Endodermal cell (in vitro differentiated cells): ENCODE measurements at regions not wholly inside any gene's neighbourhood (a gene's known extent, or its start where the extent isn't known, plus 50 kb on each side); places are given as distances from the start of the nearest gene placed in this dataset.

Source experiments
- DNase-seq: peaks from one replicate; pipeline ENCODE4 v3.0.0-alpha.2; 2017
- H3K27ac ChIP-seq: 2 replicates; pipeline ENCODE4 v1.5.1; 2013; ENCODE audit warnings: mild to moderate bottlenecking, low read depth, low read length, moderate library complexity
- H3K27me3 ChIP-seq: 2 replicates; pipeline ENCODE4 v1.6.1; 2013; ENCODE audit warnings: mild to moderate bottlenecking, low read length, moderate library complexity; ENCODE audit not compliant: insufficient read depth, control insufficient read depth, poor library complexity, severe bottlenecking
- H3K36me3 ChIP-seq: 2 replicates; pipeline ENCODE4 v1.7.0; 2013; ENCODE audit warnings: mild to moderate bottlenecking, low read length, moderate library complexity; ENCODE audit not compliant: control insufficient read depth, insufficient read depth
- H3K4me1 ChIP-seq: one replicate; pipeline ENCODE4 v1.7.0; 2013; ENCODE audit warnings: low read length; ENCODE audit not compliant: control insufficient read depth, insufficient read depth
- H3K4me3 ChIP-seq: 2 replicates; pipeline ENCODE4 v1.5.1; 2013; ENCODE audit warnings: mild to moderate bottlenecking, low read length, moderate library complexity
- H3K9ac ChIP-seq: 2 replicates; pipeline ENCODE4 v1.6.1; 2013; ENCODE audit warnings: mild to moderate bottlenecking, low read length, moderate library complexity; ENCODE audit not compliant: poor library complexity, severe bottlenecking; ENCODE audit errors: extremely low read depth
- H3K9me3 ChIP-seq: 2 replicates; pipeline ENCODE4 v1.6.1; 2013; ENCODE audit warnings: mild to moderate bottlenecking, low read length, moderate library complexity; ENCODE audit not compliant: control insufficient read depth
- H3K27ac Mint-ChIP-seq: 2 replicates; pipeline ENCODE4 v1.8.0; 2020; ENCODE audit warnings: mixed read lengths
- H3K27me3 Mint-ChIP-seq: 2 replicates; pipeline ENCODE4 v1.8.0; 2021; ENCODE audit warnings: mild to moderate bottlenecking, mixed read lengths; ENCODE audit not compliant: insufficient read depth
- H3K36me3 Mint-ChIP-seq: 2 replicates; pipeline ENCODE4 v1.8.0; 2020; ENCODE audit warnings: low read depth, mixed read lengths
- H3K4me1 Mint-ChIP-seq: 2 replicates; pipeline ENCODE4 v1.8.0; 2020; ENCODE audit warnings: mixed read lengths
- H3K4me3 Mint-ChIP-seq: 2 replicates; pipeline ENCODE4 v1.8.0; 2020; ENCODE audit warnings: mild to moderate bottlenecking, moderate library complexity, mixed read lengths
- H3K9me3 Mint-ChIP-seq: 2 replicates; pipeline ENCODE4 v1.8.0; 2020; ENCODE audit warnings: mild to moderate bottlenecking, mixed read lengths
- WGBS, 2 experiments: methylation state at CpG; one replicate each; pipeline versions ENCODE4 v1.1.5 to v1.1.7; 2013; ENCODE audit warnings: missing lambda C conversion rate in 2 of 2, mixed read lengths in 1 of 2; ENCODE audit not compliant: insufficient coverage in 1 of 2, insufficient read length in 1 of 2; 5-methylcytosine and 5-hydroxymethylcytosine counted together
- TF ChIP-seq, protein P1 (sequence below): fragments of 200-600 bp; sonication (generic); conservative IDR thresholded peaks from 2 replicates; pipeline ENCODE4 v1.5.0; 2021; ENCODE audit warnings: antibody characterized with exemption, mild to moderate bottlenecking

DNA sequence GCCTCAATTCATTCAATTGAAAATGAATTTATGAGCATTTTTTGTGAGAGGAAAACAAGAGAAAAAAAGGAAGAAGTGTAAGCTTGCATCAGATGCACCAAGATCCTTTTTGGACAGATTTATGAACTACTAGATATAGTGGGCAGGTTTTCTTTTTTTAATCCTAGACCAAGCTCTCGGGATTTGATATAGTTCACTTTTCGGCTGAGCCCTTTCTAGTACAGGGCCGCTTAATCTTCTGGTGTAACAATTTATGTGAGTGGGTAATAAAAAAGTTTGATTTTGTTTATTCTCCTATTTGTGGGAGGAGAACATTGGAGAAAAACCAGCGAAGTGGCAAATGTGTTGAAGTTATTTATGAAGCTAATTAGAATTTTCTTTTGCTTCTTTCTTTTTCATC, 538.0 kb downstream of the UTRN start:
- Histone ChIP-seq H3K9me3 (no peaks in the 10 kb centered on the region), H3K27ac (no peak overlapping the region), H3K4me1 (peaks cover 3% of the 10 kb centered on the region), H3K27me3 (no peaks in the 10 kb centered on the region), H3K9ac (no peak overlapping the region), H3K36me3 (peaks cover 15% of the 10 kb centered on the region), H3K4me3 (no peak overlapping the region)
- peaks cover 6% of the 10 kb centered on the region for H3K9me3 Mint-ChIP-seq
- H3K36me3 Mint-ChIP-seq = peaks cover 10% of the 10 kb centered on the region
- 93% methylated on average over 4 of the region's 4 CpGs; no CpG with 5 or more reads in 1 of the 2 experiments for WGBS, 2 experiments
- DNase-seq = no peak
- H3K4me1 Mint-ChIP-seq = peaks cover 22% of the 10 kb centered on the region
- H3K27me3 Mint-ChIP-seq = no peaks in the 10 kb centered on the region
- H3K27ac Mint-ChIP-seq = no peak overlapping the region
- H3K4me3 Mint-ChIP-seq = no peak overlapping the region
- TF ChIP-seq, protein P1, sequence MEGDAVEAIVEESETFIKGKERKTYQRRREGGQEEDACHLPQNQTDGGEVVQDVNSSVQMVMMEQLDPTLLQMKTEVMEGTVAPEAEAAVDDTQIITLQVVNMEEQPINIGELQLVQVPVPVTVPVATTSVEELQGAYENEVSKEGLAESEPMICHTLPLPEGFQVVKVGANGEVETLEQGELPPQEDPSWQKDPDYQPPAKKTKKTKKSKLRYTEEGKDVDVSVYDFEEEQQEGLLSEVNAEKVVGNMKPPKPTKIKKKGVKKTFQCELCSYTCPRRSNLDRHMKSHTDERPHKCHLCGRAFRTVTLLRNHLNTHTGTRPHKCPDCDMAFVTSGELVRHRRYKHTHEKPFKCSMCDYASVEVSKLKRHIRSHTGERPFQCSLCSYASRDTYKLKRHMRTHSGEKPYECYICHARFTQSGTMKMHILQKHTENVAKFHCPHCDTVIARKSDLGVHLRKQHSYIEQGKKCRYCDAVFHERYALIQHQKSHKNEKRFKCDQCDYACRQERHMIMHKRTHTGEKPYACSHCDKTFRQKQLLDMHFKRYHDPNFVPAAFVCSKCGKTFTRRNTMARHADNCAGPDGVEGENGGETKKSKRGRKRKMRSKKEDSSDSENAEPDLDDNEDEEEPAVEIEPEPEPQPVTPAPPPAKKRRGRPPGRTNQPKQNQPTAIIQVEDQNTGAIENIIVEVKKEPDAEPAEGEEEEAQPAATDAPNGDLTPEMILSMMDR = no peak

DNA sequence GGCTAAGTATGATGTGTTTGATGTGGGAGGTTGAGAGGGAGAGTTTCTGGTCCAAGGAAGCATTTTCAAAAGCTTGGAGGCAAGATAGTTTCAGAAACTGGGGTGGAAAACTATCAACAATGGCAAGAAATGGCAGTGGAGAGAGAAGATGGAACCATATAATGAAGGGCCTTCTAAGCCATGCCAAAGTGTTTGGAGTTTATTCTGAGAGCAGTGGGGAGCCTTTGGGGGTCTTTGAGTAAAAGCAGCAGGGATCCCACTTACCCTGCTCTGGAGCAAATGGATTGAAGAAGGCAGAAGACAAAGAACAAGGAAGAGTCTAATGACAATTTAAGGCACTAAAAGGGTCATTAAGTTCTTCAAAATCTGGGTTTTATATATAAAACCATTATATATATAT, 538.9 kb downstream of the UTRN start:
- no peak for DNase-seq
- Mint-ChIP-seq H3K36me3 (peaks cover 12% of the 10 kb centered on the region), H3K27me3 (no peaks in the 10 kb centered on the region), H3K4me3 (no peak overlapping the region), H3K9me3 (peaks cover 6% of the 10 kb centered on the region), H3K27ac (no peak overlapping the region), H3K4me1 (peaks cover 20% of the 10 kb centered on the region)
- TF ChIP-seq, protein P1 = no peak
- H3K4me1 ChIP-seq = peaks cover 5% of the 10 kb centered on the region
- H3K9ac ChIP-seq = no peak overlapping the region
- H3K9me3 ChIP-seq = no peaks in the 10 kb centered on the region
- H3K27ac ChIP-seq = peak overlapping the region; percentile 8
- no peak overlapping the region for H3K4me3 ChIP-seq
- H3K27me3 ChIP-seq = no peaks in the 10 kb centered on the region
- H3K36me3 ChIP-seq = peaks cover 15% of the 10 kb centered on the region

DNA sequence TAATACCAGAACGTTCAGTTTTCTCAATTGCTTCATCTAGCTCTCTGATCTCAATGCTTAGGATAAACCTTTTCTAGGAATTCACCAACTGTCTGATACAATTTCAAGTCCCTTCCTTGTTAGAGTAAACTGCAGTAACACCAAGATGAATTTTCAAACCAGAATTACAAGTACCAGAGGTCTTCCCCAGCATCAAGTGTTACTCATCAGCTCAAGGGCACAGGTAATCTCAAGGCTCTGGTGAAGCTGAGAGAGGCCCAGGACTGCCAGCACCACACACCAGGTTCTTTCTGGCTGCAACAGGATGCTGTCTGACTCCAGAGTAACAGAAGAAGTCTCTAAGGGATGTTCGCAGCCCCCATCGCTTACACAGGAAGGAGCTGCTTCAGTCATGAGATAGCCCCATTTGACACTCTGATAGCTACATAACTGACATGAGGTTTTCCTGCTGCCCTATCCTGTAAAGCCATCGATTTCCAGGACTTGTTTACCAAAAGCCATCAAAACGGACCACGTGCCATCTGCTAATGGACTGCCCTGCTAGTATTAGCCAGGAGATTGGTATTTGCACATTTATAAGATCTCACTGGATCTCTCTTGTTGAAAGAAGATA, 549.4 kb downstream of the UTRN start:
- TF ChIP-seq, protein P1 = no peak
- H3K36me3 Mint-ChIP-seq = peaks cover 27% of the 10 kb centered on the region

More for the DNA sequence above, 549.4 kb downstream of the UTRN start:
- H3K27ac Mint-ChIP-seq = no peak overlapping the region
- H3K9me3 Mint-ChIP-seq = no peaks in the 10 kb centered on the region
- H3K4me1 Mint-ChIP-seq = no peaks in the 10 kb centered on the region
- Histone ChIP-seq H3K36me3 (peaks cover 58% of the 10 kb centered on the region), H3K4me1 (no peaks in the 10 kb centered on the region), H3K27me3 (no peaks in the 10 kb centered on the region), H3K27ac (no peak overlapping the region), H3K4me3 (no peak overlapping the region), H3K9ac (no peak overlapping the region), H3K9me3 (no peaks in the 10 kb centered on the region)
- no peak for DNase-seq
- no peak overlapping the region for H3K4me3 Mint-ChIP-seq
- 95 to 98% methylated on average over 6 of the region's 6 CpGs for WGBS, 2 experiments
- H3K27me3 Mint-ChIP-seq = no peaks in the 10 kb centered on the region
